ENCODE measurements at regions not wholly inside any gene's neighbourhood (a gene's known extent, or its start where the extent isn't known, plus 50 kb on each side); places are given as distances from the start of the nearest gene placed in this dataset.
A peak's percentile ranks its signal among the peaks of the same experiment; 100 is the strongest.
"Not testable (repeated sequence)": the region's sequence is repeated elsewhere in the genome, so short reads cannot be mapped to it uniquely, and the experiment has no call there.

DNA sequence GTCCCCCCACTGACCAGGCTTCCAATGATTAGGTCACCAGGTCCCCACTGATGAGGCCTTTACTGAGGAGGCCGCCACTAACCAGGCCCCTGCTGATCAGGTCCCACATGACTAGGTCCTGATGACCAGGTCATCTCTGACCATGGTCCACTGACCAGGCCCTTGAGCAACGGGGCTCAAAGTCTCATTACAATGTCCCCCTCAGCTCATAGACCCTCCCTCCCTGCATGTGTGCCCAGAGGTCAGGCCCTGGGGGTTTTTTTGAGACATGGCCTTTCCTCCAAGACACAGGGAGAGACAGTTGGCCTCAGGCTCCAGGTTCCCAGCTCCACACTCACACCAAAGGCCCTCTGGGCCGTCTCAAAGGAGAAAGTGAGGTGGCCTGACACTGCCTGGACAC lies 250.4 kb downstream of the CWH43 start:
- WGBS, 3 donors, result 27 to 32% (median 32%) methylated on average over 3 of the region's 3 CpGs
- H3K4me3 ChIP-seq, result not testable (repeated sequence)

DNA sequence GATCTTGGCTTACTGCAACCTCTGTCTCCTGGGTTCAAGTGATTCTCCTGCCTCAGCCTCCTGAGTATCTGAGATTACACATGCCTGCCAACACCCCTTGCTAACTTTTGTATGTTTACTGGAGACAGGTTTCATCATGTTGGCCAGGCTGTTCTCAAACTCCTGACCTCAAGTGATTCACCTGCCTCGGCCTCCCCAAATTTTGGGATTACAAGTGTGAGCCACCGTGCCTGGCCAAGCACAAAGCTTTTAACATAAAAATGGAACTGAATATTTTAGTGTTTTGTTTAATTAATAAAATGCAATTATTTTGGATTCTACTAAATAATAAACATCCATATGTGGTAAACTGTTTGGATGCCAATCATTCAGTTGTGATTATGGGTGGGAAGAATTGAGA lies 255.2 kb downstream of the CWH43 start:
- DNase-seq; H3K4me1 ChIP-seq; H3K27ac ChIP-seq; H3K36me3 ChIP-seq (ENCODE audit: insufficient read depth in 1 of 2, low read depth in 1 of 2); ATAC-seq; H3K9me3 ChIP-seq; H3K27me3 ChIP-seq (ENCODE audit: insufficient read depth in 3 of 3, low read length in 2 of 3); intact Hi-C loops (cut with DNase I); H3K4me3 ChIP-seq: not testable (repeated sequence)
- WGBS, 3 donors, result 63 to 78% (median 63%) methylated on average over 2 of the region's 2 CpGs

More for the DNA sequence above, 250.4 kb downstream of the CWH43 start:
- H3K9me3 ChIP-seq; H3K27ac ChIP-seq; DNase-seq; H3K27me3 ChIP-seq (ENCODE audit: insufficient read depth in 3 of 3, low read length in 2 of 3); intact Hi-C loops (cut with DNase I); H3K36me3 ChIP-seq (ENCODE audit: insufficient read depth in 1 of 2, low read depth in 1 of 2); H3K4me1 ChIP-seq; ATAC-seq: not testable (repeated sequence)

DNA sequence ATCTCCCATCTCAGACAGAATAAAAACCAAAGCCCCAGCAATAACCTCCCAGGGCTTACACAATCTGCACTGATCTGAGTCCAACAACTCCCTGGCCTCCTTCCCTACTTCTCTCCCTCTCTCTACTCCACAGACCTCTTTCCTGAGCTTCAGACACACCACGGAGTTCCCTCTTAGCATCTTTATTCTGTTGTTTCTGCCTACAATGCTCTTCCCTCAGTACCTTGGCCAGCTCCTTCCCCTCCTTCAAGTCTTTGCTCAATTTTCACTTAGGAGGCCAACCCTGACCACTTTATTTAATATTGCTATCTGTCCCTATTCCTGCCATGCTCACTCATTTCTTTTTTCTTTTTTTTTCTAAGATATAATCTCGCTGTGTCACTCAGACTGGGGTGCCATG lies 276.7 kb downstream of the CWH43 start:
- 35 to 43% (median 42%) methylated on average over 1 of the region's 2 CpGs for WGBS, 3 donors
- ATAC-seq; H3K4me1 ChIP-seq; intact Hi-C loops (cut with DNase I); DNase-seq; H3K9me3 ChIP-seq; H3K27ac ChIP-seq; H3K4me3 ChIP-seq; H3K36me3 ChIP-seq (ENCODE audit: insufficient read depth in 1 of 2, low read depth in 1 of 2); H3K27me3 ChIP-seq (ENCODE audit: insufficient read depth in 3 of 3, low read length in 2 of 3): not testable (repeated sequence)

DNA sequence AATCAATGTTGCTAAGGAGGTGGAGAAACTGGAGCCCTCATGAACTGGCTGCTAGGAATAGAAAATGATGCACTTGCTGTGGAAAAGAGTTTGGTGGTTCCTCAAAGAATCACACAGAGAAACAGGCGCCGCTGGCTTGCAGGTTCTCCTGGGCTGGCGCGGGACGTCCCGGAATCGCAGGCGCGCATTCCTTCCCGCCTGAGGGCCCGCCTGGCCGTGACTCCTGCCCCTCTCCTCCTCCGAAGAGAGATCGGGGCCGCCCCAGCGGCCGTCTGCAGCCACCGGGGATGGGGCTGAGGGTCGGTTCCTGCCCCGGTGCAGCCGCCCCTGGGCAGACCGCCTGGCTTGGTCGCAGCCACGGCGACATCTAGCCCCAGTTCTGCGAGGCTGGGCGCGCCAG lies 284.4 kb downstream of the CWH43 start:
- DNase-seq, result peak in 1 of 2 donors; percentile 48
- ATAC-seq; H3K27me3 ChIP-seq (ENCODE audit: insufficient read depth in 3 of 3, low read length in 2 of 3); intact Hi-C loops (cut with DNase I); H3K36me3 ChIP-seq (ENCODE audit: insufficient read depth in 1 of 2, low read depth in 1 of 2); H3K27ac ChIP-seq; H3K9me3 ChIP-seq; H3K4me3 ChIP-seq; H3K4me1 ChIP-seq: not testable (repeated sequence)
- 45 to 59% (median 58%) methylated on average over 18 to 23 of the region's 28 CpGs for WGBS, 3 donors

DNA sequence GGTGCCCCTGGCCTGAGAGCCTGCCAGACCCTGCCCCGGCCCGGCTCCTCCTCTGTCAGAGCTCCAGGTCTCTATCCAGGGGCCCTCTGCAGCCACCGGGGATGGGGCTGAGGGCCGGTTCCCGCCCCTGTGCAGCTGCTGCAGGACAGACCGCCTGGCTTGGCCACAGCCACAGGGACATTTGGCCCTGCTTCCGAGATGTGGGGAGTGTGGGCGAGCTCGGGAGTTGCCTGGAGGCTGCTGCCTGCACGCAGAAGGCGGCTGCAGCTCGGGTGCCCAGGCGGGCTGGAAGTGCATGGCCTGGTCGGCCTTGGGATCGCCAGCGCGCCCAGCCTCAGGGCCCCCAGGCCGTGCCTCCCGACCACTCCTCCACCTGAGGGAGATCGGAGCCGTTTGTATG lies 284.8 kb downstream of the CWH43 start:
- H3K36me3 ChIP-seq (ENCODE audit: insufficient read depth in 1 of 2, low read depth in 1 of 2); H3K4me1 ChIP-seq; H3K27ac ChIP-seq; intact Hi-C loops (cut with DNase I); H3K4me3 ChIP-seq; H3K27me3 ChIP-seq (ENCODE audit: insufficient read depth in 3 of 3, low read length in 2 of 3); H3K9me3 ChIP-seq; ATAC-seq; DNase-seq: not testable (repeated sequence)
- 63 to 69% (median 66%) methylated on average over 15 to 16 of the region's 21 CpGs for WGBS, 3 donors

DNA sequence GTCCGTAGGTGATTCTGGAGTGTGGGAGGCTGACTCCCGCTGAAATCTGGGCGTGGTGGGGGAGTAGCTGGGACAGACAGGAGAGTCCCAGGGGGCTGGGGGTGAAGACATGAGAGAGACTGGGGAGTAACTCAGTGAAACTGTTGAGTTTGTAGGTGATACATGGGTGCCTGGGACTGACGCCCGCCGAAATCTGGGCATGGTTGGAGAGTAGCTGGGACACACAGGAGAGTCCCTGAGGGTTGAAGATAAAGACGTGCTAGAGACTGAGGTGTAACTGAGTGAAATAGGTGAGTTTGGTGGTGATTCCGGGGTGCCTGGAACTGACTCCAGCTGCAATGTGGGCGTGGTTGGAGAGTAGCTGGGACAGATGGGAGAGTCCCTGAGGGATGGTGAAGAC lies 299.8 kb downstream of the CWH43 start:
- H3K4me3 ChIP-seq; intact Hi-C loops (cut with DNase I); ATAC-seq; DNase-seq; H3K36me3 ChIP-seq (ENCODE audit: insufficient read depth in 1 of 2, low read depth in 1 of 2); H3K27ac ChIP-seq; H3K27me3 ChIP-seq (ENCODE audit: insufficient read depth in 3 of 3, low read length in 2 of 3); H3K4me1 ChIP-seq; H3K9me3 ChIP-seq: not testable (repeated sequence)
- WGBS, 3 donors, result 81 to 92% (median 84%) methylated on average over 4 to 5 of the region's 9 CpGs

DNA sequence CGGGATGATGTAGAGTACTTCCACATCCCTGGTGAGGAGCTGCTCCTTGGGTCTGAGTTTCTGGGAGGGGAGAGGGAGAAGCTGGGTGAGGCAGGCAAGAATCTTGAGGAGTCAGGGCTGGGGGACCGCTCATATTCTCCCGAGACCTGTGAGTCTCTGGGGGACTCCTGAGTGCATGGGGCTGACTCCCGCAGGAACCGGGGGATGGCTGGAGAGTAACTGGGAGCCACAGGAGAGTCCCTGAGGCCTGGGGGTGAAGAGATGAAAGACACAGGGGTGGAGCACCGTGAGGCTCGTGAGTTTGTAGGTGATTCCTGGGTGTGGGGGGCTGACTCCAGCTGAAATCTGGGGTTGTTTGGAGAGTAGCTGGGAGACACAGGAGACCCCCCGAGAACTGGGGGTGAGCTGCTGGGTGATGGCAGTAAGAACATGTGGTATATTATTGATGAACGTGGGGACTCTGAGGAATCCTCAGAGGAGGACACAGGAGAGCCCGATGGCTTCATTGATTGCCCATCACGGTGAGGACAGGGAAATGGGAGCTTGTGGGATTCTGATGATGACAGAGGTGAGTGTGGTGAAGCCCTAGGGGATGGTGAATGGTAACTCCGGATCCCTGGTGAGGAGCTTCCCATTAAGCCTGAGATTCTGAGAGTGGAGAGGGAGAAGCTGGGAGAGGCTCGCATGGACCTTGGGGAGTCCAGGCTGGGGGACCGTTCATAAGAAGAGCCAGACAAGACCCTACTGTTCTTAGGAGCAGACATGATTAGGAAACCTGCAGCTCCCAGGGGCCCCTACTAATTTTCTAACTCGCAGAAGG lies 301.1 kb downstream of the CWH43 start:
- DNase-seq, result peak in 1 of 2 donors; percentile 59

DNA sequence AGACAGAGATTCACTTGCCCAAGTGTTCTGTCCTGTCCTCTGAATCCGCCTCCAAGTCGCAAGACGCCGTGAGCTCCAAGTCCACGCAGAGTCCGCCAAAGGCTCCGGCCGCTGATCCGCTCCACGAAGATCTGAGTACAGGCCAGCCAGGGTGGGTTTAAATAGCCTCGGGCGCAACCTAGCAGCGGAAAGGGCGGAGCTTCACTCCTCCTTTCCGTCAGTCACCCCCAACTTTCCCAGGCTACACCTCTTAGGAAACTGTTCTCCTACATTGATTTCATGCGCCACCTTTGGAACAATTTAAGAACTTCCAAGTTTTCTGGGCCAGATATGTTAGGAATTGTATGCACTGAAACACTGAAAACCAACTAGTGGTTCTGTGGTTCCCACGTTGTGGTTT lies 301.8 kb downstream of the CWH43 start:
- H3K27me3 ChIP-seq (ENCODE audit: insufficient read depth in 3 of 3, low read length in 2 of 3); intact Hi-C loops (cut with DNase I); H3K9me3 ChIP-seq; ATAC-seq; H3K36me3 ChIP-seq (ENCODE audit: insufficient read depth in 1 of 2, low read depth in 1 of 2); H3K27ac ChIP-seq; H3K4me3 ChIP-seq; H3K4me1 ChIP-seq: not testable (repeated sequence)
- DNase-seq, result peak in 1 of 2 donors; percentile 66
- 83 to 88% (median 85%) methylated on average over 17 of the region's 17 CpGs for WGBS, 3 donors

More for the DNA sequence above, 301.1 kb downstream of the CWH43 start:
- ATAC-seq; H3K36me3 ChIP-seq (ENCODE audit: insufficient read depth in 1 of 2, low read depth in 1 of 2); H3K4me3 ChIP-seq; H3K9me3 ChIP-seq; H3K27ac ChIP-seq; intact Hi-C loops (cut with DNase I); H3K4me1 ChIP-seq; H3K27me3 ChIP-seq (ENCODE audit: insufficient read depth in 3 of 3, low read length in 2 of 3): not testable (repeated sequence)
- WGBS, 3 donors, result 77 to 81% (median 80%) methylated on average over 13 to 14 of the region's 15 CpGs

DNA sequence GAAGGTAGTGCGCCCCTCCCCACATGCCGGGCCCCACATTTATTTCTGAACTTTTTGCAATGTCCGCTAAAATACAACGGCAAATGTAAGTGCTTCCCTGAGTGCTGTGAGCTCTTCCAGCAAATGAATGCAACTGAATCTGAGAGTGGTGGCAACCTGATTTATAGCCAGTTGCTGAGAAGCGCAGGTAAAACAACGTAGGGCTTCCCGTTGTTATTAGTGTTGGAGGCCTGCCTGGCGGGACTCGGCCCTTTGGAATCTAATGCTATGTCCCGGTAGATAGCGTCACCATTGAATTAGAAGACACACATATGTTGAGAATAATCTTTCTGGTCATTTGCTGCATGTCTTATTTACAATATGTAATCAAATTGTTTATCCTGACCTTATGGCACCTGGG lies 302.7 kb downstream of the CWH43 start:
- WGBS, 3 donors, result 89 to 90% (median 90%) methylated on average over 11 of the region's 11 CpGs
- H3K4me1 ChIP-seq; H3K9me3 ChIP-seq; H3K27ac ChIP-seq; ATAC-seq; H3K4me3 ChIP-seq; intact Hi-C loops (cut with DNase I); H3K36me3 ChIP-seq (ENCODE audit: insufficient read depth in 1 of 2, low read depth in 1 of 2); H3K27me3 ChIP-seq (ENCODE audit: insufficient read depth in 3 of 3, low read length in 2 of 3): not testable (repeated sequence)
- DNase-seq, result peak in 1 of 2 donors; percentile 54

DNA sequence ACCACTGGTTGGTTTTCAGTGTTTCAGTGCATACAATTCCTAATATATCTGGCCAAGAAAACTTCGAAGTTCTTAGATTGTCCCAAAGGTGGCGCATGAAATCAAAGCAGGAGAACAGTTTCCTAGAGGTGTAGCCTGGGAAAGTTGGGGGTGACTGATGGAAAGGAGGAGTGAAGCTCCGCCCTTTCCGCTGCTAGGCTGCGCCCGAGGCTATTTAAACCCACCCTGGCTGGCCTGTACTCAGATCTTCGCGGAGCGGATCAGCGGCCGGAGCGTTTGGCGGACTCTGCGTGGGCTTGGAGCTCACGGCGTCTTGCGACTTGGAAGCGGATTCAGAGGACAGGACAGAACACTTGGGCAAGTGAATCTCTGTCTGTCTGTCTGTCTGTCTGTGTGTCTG lies 328.7 kb downstream of the CWH43 start:
- intact Hi-C loops (cut with DNase I); DNase-seq; H3K4me3 ChIP-seq; H3K27me3 ChIP-seq (ENCODE audit: insufficient read depth in 3 of 3, low read length in 2 of 3); ATAC-seq; H3K27ac ChIP-seq; H3K36me3 ChIP-seq (ENCODE audit: insufficient read depth in 1 of 2, low read depth in 1 of 2); H3K9me3 ChIP-seq; H3K4me1 ChIP-seq: not testable (repeated sequence)
- WGBS, 3 donors, result 77 to 82% (median 79%) methylated on average over 11 to 18 of the region's 18 CpGs

DNA sequence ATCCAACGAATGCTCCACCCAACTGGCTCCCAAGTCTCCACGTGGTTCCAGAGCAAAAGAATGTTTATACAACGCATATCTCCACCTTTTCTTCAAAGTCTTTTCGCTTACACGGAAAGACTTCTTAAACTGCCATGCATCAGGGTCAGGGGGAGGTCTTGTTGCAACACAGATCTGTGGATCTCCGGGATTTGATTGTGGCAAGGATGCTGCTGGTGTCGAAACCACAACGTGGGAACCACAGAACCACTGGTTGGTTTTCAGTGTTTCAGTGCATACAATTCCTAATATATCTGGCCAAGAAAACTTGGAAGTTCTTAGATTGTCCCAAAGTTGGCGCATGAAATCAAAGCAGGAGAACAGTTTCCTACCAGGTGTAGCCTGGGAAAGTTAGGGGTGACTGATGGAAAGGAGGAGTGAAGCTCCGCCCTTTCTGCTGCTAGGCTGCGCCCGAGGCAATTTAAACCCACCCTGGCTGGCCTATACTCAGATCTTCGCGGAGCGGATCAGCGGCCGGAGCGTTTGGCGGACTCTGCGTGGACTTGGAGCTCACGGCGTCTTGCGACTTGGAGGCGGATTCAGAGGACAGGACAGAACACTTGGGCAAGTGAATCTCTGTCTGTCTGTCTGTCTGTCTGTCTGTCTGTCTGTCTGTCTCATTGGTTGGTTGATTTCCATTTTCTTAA lies 334.8 kb downstream of the CWH43 start:
- H3K4me3 ChIP-seq; H3K27me3 ChIP-seq (ENCODE audit: insufficient read depth in 3 of 3, low read length in 2 of 3); H3K4me1 ChIP-seq; H3K27ac ChIP-seq; intact Hi-C loops (cut with DNase I); ATAC-seq; H3K9me3 ChIP-seq; H3K36me3 ChIP-seq (ENCODE audit: insufficient read depth in 1 of 2, low read depth in 1 of 2): not testable (repeated sequence)
- peak in 1 of 2 donors; percentile 44 for DNase-seq
- WGBS, 3 donors, result 70 to 74% (median 73%) methylated on average over 19 to 24 of the region's 24 CpGs
